ENCODE measurements at regions not wholly inside any gene's neighbourhood (a gene's known extent, or its start where the extent isn't known, plus 50 kb on each side); places are given as distances from the start of the nearest gene placed in this dataset.

DNA sequence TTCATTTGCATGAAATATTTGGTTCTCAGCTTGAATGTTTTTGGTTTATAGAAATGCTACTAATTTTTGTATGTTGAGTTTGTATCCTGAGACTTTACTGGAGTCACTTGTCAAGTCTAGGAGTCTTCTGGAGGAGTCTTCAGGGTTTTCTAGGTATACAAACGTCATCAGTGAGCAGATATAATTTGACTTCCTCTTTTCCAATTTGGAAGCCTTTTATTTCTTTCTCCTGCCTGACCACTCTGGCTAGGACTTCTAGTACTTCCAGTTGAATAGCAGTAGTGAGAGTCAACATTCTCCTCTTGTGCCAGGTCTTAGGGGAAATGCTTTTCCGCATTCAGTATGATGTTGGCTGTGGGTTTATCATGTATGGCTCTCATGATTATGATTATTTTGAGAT lies 55.4 kb upstream of the THUMPD2 start:
- no peak overlapping the region for H2AFZ ChIP-seq
- H3K9me3 Mint-ChIP-seq: peaks cover 14% of the 10 kb centered on the region
- ATAC-seq (no peak), DNase-seq (ENCODE audit: low spot score) (no peak)
- H3K27me3 Mint-ChIP-seq (ENCODE audit: insufficient read depth, low read depth, poor library complexity): peaks cover 1% of the 10 kb centered on the region
- TF ChIP-seq ZNF114 (CRISPR knock-in tag; IDR thresholded peaks at IDR 0.05): no peak
- TF ChIP-seq, protein P1, sequence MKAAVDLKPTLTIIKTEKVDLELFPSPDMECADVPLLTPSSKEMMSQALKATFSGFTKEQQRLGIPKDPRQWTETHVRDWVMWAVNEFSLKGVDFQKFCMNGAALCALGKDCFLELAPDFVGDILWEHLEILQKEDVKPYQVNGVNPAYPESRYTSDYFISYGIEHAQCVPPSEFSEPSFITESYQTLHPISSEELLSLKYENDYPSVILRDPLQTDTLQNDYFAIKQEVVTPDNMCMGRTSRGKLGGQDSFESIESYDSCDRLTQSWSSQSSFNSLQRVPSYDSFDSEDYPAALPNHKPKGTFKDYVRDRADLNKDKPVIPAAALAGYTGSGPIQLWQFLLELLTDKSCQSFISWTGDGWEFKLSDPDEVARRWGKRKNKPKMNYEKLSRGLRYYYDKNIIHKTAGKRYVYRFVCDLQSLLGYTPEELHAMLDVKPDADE (IDR thresholded peaks at IDR 0.05): no peak
- TF ChIP-seq EZH2 (IDR thresholded peaks at IDR 0.05; ENCODE audit: low read depth, unreplicated experiment): no peak
- no peak for TF ChIP-seq POLR2AphosphoS5 (IDR thresholded peaks at IDR 0.05; ENCODE audit: low read depth)
- no peak for TF ChIP-seq CREB1 (CRISPR knock-in tag; IDR thresholded peaks at IDR 0.05; ENCODE audit: low read depth)
- TF ChIP-seq REST (IDR thresholded peaks at IDR 0.05; ENCODE audit: unreplicated experiment): no peak
- no peak for TF ChIP-seq ZNF331 (CRISPR knock-in tag; IDR thresholded peaks at IDR 0.05; ENCODE audit: low read depth)
- no peak for TF ChIP-seq STAT1 (IDR thresholded peaks at IDR 0.05; ENCODE audit: unreplicated experiment)
- TF ChIP-seq JUNB (IDR thresholded peaks at IDR 0.05; ENCODE audit: unreplicated experiment): no peak
- no peak for TF ChIP-seq EZH2phosphoT487 (IDR thresholded peaks at IDR 0.05; ENCODE audit: unreplicated experiment)
- no peak for TF ChIP-seq NANOG (IDR thresholded peaks at IDR 0.05; ENCODE audit: borderline replicate concordance)
- TF ChIP-seq CTCF (conservative IDR thresholded peaks at IDR 0.05; ENCODE audit: low read depth in 2 of 2): no peak
- no peak for TF ChIP-seq ZNF462 (CRISPR knock-in tag; IDR thresholded peaks at IDR 0.05)
- H3K79me2 ChIP-seq (replicated peaks; ENCODE audit: insufficient read depth): no peaks in the 10 kb centered on the region
- no peaks in the 10 kb centered on the region for H3K36me3 ChIP-seq (ENCODE audit: insufficient read depth)
- H3K4me1 Mint-ChIP-seq: peaks cover 10% of the 10 kb centered on the region
- no peaks in the 10 kb centered on the region for H4K20me1 ChIP-seq (replicated peaks; ENCODE audit: insufficient read depth)
- H3K36me3 Mint-ChIP-seq (ENCODE audit: low read depth): peaks cover 10% of the 10 kb centered on the region
- H3K4me3 ChIP-seq: no peak overlapping the region
- no peaks in the 10 kb centered on the region for H3K27me3 ChIP-seq (ENCODE audit: insufficient read depth)
- H3K4me1 ChIP-seq (ENCODE audit: insufficient read depth): no peaks in the 10 kb centered on the region
- no peak overlapping the region for H3K27ac Mint-ChIP-seq
- no peaks in the 10 kb centered on the region; the same call in 1 of the 2 replicates for H3K9me2 ChIP-seq (ENCODE audit: insufficient read depth)
- no peaks in the 10 kb centered on the region for H3F3A ChIP-seq (replicated peaks; ENCODE audit: low read depth)
- H3K4me2 ChIP-seq: no peak overlapping the region
- no peak overlapping the region for H3K27ac ChIP-seq (ENCODE audit: low read depth)
- no peak overlapping the region for H3K4me3 Mint-ChIP-seq

Measured in GM23338 (cell line).